ENCODE measurements at regions not wholly inside any gene's neighbourhood (a gene's known extent, or its start where the extent isn't known, plus 50 kb on each side); places are given as distances from the start of the nearest gene placed in this dataset.

GRCh38 chr2:122277956-122278355, 522.5 kb downstream of the TSN start (continued):
- no peak for TF ChIP-seq ZNF318 (IDR thresholded peaks at IDR 0.05; ENCODE audit: borderline replicate concordance in 1 of 2, low read depth in 1 of 2)

GRCh38 chr2:122300758-122301157, 545.3 kb downstream of the TSN start:
- no peak overlapping the region for H3K27ac ChIP-seq (ENCODE audit: extremely low read depth, low read depth, low read length)
- BruUV-seq (replicated peaks): no TSS peak
- WGBS (ENCODE audit: insufficient coverage, low coverage, missing lambda C conversion rate): 0% methylated on average over 3 of the region's 3 CpGs
- in situ Hi-C loops (cut with MboI): no loop called here
- H2AFZ ChIP-seq (ENCODE audit: low read depth, low read length): no peak overlapping the region
- no peaks in the 10 kb centered on the region for H4K20me1 ChIP-seq (replicated peaks; ENCODE audit: control insufficient read depth, insufficient read depth, low read length)
- peak; percentile 19; the same call in 1 of the 2 replicates for TF ChIP-seq SMC3 (conservative IDR thresholded peaks at IDR 0.05; ENCODE audit: insufficient read depth, low read depth, low read length)
- no peak for TF ChIP-seq EGR1 (conservative IDR thresholded peaks at IDR 0.05)
- TF ChIP-seq CTCF (IDR thresholded peaks at IDR 0.05 in 2 of 3, conservative IDR thresholded peaks at IDR 0.05 in 1 of 3; ENCODE audit: insufficient read depth in 2 of 3, low read depth in 1 of 3, low read length in 3 of 3): peak; percentile 20 to 49 (median 36); a peak in 3 of 6 replicates
- peak in 1 of 2 experiments; percentile 49; a peak in 2 of 4 replicates for TF ChIP-seq RAD21 (CRISPR knock-in tag; conservative IDR thresholded peaks at IDR 0.05 in 1 of 2, IDR thresholded peaks at IDR 0.05 in 1 of 2)
- H3K4me1 ChIP-seq (replicated peaks in 1 of 2; ENCODE audit: control insufficient read depth in 2 of 2, insufficient read depth in 2 of 2, low read length in 2 of 2): no peaks in the 10 kb centered on the region
- H3K9ac ChIP-seq (ENCODE audit: insufficient read depth in 1 of 2, low read depth in 2 of 2, low read length in 2 of 2): no peak overlapping the region
- H3K36me3 ChIP-seq (ENCODE audit: control insufficient read depth, insufficient read depth, low read length): no peaks in the 10 kb centered on the region
- intact Hi-C loops (cut with micrococcal nuclease): loop anchor here (1.0 to 5.0 kb wide), 4 partner anchors 108 to 488 kb away; no protein-coding TSS in a partner anchor
- ChIA-PET CTCF (ENCODE audit: low intra/inter-chr PET ratio) (interaction anchor here (1.3 kb wide), 1 partner anchor 326 kb away, joined by 4 read pairs; no protein-coding TSS in a partner anchor), POLR2A (interaction anchor here (0.6 to 1.0 kb wide), 2 partner anchors 14 to 465 kb away, joined by 3 read pairs; no protein-coding TSS in a partner anchor)
- no peaks in the 10 kb centered on the region for H3K79me2 ChIP-seq (ENCODE audit: control insufficient read depth, insufficient read depth, low read length)
- no peak overlapping the region for H3K4me2 ChIP-seq (ENCODE audit: insufficient read depth, low read length)
- H3K27me3 ChIP-seq (ENCODE audit: control insufficient read depth in 2 of 2, insufficient read depth in 2 of 2, low read length in 2 of 2): no peaks in the 10 kb centered on the region
- DNase-seq (ENCODE audit: extremely low read depth in 1 of 4, low spot score in 3 of 4) (peak in 2 of 4 experiments; percentile 11 to 34), ATAC-seq (peak; percentile 72), FAIRE-seq (no peak)
- H3K4me3 ChIP-seq: no peak overlapping the region
- no peaks in the 10 kb centered on the region for H3K9me3 ChIP-seq (replicated peaks; ENCODE audit: control insufficient read depth, insufficient read depth, low read depth, low read length)
- no peaks in the 10 kb centered on the region for H3K9me1 ChIP-seq (ENCODE audit: control insufficient read depth, insufficient read depth, low read length)
